Fibroblast of gingiva (primary cell): ENCODE measurements at regions not wholly inside any gene's neighbourhood (a gene's known extent, or its start where the extent isn't known, plus 50 kb on each side); places are given as distances from the start of the nearest gene placed in this dataset.
"Not testable (repeated sequence)": the region's sequence is repeated elsewhere in the genome, so short reads cannot be mapped to it uniquely, and the experiment has no call there.

Source experiments
- DNase-seq: peaks from one replicate; pipeline ENCODE4 v3.0.0-alpha.2; 2011; ENCODE audit warnings: low read depth

GRCh38 chr2:375956-376307 is 88.0 kb upstream of the ALKAL2 start:
- no peak for DNase-seq

- DNase-seq, result no peak
These were observed 87.5 kb upstream of the ALKAL2 start for GRCh38 chr2:375270-375955.

- DNase-seq, result no peak
These were observed 80.5 kb upstream of the ALKAL2 start for GRCh38 chr2:368386-368785.

- DNase-seq, result no peak
These were observed 79.4 kb upstream of the ALKAL2 start for GRCh38 chr2:367246-367645.

GRCh38 chr2:366706-367105 is 78.8 kb upstream of the ALKAL2 start:
- no peak for DNase-seq

GRCh38 chr2:365367-366275 is 77.7 kb upstream of the ALKAL2 start:
- no peak for DNase-seq

GRCh38 chr2:363824-364470 is 76.1 kb upstream of the ALKAL2 start:
- no peak for DNase-seq

GRCh38 chr2:362924-363323 is 75.0 kb upstream of the ALKAL2 start:
- DNase-seq, result no peak

- no peak for DNase-seq
These were observed 72.2 kb upstream of the ALKAL2 start for GRCh38 chr2:360124-360523.

GRCh38 chr2:359047-359446 is 71.2 kb upstream of the ALKAL2 start:
- DNase-seq, result no peak

- DNase-seq, result no peak
These were observed 69.9 kb upstream of the ALKAL2 start for GRCh38 chr2:357811-358210.

- not testable (repeated sequence) for DNase-seq
These were observed 68.4 kb upstream of the ALKAL2 start for GRCh38 chr2:356304-356703.

- DNase-seq, result no peak
These were observed 67.9 kb upstream of the ALKAL2 start for GRCh38 chr2:355773-356172.

GRCh38 chr2:352696-353095 is 64.8 kb upstream of the ALKAL2 start:
- DNase-seq, result no peak

- DNase-seq, result no peak
These were observed 61.5 kb upstream of the ALKAL2 start for GRCh38 chr2:349390-349789.

GRCh38 chr2:348361-348916 is 60.5 kb upstream of the ALKAL2 start:
- no peak for DNase-seq

GRCh38 chr2:344811-345210 is 56.9 kb upstream of the ALKAL2 start:
- DNase-seq, result no peak

- no peak for DNase-seq
These were observed 55.5 kb upstream of the ALKAL2 start for GRCh38 chr2:343355-343754.

GRCh38 chr2:341912-342311 is 54.0 kb upstream of the ALKAL2 start:
- DNase-seq, result no peak

GRCh38 chr2:341017-341542 is 53.2 kb upstream of the ALKAL2 start:
- DNase-seq, result no peak
